Hypothalamus (tissue), 51 donors: ENCODE measurements at regions not wholly inside any gene's neighbourhood (a gene's known extent, or its start where the extent isn't known, plus 50 kb on each side); places are given as distances from the start of the nearest gene placed in this dataset.

ENCODE experiments used
- DNase-seq, 51 donors: peaks; one replicate each; lab custom pipeline; 2025; lab: John Stamatoyannopoulos, UW

GRCh38 chr13:60944863-60945262, 470.8 kb downstream of the PCDH20 start:
- DNase-seq, result no peak

DNA sequence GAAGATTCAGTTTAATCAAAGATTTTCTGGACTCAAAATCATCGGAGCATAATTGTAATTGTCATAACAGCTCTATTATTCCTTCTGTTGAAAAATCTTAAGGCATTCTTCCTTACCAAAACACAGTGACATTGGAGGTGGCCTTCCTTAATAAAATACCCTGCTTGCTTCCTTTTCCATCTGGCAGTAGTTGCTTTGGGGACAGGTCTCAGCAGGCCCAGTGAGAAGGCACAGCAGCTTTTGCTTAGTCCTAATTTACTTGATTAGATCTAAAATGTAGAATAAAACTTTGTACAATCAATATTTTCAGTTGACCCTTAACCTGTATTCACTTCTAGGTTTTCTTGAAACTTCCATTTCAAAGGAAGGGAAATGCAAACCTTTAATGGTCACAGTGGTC, 471.6 kb downstream of the PCDH20 start:
- DNase-seq, result no peak

DNA sequence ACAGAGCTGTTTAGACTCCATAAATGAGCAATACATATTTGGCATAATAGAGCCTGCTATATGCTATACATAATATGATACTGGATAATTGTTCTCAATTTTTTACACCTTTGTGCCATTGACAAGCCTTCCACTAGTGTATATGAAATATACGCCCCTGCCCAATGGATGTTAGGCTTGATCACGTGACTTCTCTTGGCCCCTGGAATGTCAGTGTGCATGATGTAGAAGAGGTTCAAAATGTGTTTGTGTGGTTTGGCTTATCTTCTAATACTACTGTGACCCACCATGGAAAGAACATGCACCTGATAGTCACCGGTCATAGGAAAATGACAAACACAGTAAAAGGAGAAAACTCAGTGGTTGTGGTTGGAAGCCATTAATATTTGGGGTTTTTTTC, 479.4 kb downstream of the PCDH20 start:
- no peak for DNase-seq

DNA sequence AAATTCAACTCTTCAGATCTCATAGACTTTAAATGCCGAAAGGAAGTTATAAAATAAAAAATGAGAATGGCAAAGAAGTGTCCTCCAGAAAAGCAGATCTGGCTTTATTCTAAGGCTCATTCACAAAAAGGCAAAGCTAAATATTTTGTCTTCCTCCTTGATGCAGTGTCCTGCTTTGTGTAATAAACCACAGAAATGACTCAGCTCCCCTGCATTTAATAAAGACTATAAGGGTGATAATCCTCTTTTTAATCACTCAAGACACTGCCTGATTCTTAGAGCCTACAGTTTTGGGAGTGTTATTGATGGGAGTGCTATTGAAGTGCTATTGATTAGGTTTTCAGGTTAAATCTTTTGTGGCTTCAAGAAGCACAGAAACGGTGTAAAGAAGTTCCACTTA, 482.0 kb downstream of the PCDH20 start:
- no peak for DNase-seq

- DNase-seq, result no peak
Observed at GRCh38 chr13:60931858-60932546, 483.6 kb downstream of the PCDH20 start.

GRCh38 chr13:60925686-60926085, 490.0 kb downstream of the PCDH20 start:
- no peak for DNase-seq

DNA sequence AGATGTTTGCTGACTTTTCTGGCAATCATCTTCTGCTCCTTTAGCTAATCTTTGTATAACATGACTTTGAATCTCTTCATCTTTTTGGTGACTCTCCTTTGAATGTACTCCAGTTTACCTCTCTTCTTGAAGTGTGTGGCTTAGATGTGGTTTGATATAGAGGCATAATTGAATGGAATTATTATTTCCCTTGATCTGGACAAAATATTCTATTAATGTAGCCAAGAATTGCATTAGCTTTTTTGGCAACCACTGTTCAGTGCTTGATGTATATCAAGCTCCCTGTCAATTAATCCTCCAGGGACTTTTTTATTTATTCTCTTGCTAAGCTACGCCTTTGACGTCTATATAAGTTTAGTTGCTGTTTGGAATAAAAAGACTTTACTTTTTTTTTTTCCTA, 490.8 kb downstream of the PCDH20 start:
- DNase-seq, result no peak

GRCh38 chr13:60922576-60923231, 492.9 kb downstream of the PCDH20 start:
- DNase-seq, result no peak

DNA sequence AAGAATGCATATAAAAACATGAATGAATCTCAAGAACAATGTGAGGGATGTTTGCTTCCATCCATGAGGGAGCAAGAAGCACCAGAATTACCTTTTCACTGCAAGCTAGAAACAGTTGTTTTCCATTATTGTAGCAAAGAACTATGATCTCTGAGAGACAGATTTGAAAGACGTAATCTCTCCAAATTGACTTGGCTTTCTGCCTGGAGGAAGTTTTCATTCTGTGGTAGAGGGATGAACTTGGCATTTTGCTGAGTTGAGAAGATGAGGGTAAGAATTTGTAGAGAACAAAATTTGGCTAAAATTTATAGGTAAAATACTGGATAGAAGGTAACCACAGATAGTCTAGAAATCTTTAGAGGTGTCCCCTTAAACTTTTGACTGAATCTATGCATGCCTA, 496.8 kb downstream of the TDRD3 start:
- no peak for DNase-seq

- no peak for DNase-seq
Observed at GRCh38 chr13:60887711-60888110, 490.7 kb downstream of the TDRD3 start.

- DNase-seq, result no peak
Observed at GRCh38 chr13:60881507-60881906, 484.5 kb downstream of the TDRD3 start.

- no peak for DNase-seq
Observed at GRCh38 chr13:60873116-60873515, 476.1 kb downstream of the TDRD3 start.

DNA sequence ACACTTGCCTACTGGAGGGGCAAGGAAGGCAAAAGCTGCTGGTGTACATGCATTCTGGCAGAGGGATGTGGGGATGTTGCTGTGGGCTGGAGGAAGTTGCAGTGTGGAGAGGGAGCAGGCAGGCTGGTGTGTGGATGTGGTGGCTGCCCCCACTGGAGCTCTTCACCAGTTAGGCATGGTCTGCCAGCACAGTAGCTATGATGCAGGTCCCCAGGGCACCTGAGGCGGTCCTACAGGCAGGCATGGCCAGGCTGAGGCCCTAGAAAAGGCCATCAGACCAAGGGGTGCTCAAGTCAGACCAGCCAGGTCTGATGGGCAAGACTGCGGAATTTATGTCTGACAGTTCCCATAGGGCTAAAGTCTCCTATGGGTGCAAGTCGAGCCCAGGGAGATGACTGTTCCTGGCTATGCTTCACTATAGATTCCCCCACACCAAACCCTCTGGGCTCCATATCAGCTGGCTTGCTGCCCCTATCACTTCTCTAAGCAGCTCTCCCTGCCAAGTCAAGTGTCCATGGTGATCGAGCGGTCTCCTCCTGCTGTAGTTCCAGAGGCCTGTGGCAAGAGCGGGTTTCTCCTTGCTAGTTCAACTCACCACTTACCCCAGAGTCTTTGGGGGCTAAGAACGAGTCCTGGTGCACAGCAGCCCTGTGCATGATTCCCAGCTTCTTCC, 473.1 kb downstream of the TDRD3 start:
- no peak for DNase-seq

GRCh38 chr13:60869225-60869624, 472.2 kb downstream of the TDRD3 start:
- no peak for DNase-seq

DNA sequence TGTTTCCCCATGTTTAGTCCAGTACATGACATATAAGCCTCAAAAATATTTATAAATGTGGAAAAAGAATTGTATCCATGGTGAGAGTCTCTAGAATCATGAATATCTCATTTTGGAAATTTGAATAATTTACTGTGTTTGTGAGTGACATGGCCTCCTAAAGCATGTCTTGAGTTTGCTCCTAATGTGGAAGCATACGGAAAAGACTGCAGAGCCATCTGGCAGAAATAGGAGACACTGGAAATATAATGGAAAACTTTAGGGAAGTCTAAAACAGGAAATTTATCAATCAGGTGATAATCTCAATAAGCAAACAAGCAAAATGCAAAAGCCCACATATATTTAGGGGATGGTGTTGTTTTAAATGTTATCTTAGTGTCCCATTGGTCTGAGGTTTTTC, 465.0 kb downstream of the TDRD3 start:
- DNase-seq, result no peak

DNA sequence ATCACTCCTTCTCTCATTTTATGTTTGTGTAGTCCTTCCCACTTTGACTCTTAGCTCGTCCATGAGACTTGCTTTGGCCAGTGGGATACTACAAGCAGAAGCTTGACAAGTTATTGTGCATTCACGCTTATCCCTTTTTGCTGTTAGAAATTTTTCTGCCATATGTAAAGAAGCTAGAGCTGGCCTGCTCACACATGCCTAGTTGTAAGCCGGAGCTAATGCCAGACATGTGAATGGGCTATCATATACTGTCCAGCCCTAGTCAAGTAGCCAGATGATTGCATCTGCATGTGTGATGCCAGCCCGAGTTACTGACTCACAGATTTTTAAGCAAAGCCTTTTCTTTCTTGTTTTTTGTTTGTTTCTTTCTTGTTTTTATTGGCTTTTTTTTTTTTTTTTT, 460.7 kb downstream of the TDRD3 start:
- DNase-seq, result no peak

GRCh38 chr13:60852886-60853285, 455.9 kb downstream of the TDRD3 start:
- no peak for DNase-seq

DNA sequence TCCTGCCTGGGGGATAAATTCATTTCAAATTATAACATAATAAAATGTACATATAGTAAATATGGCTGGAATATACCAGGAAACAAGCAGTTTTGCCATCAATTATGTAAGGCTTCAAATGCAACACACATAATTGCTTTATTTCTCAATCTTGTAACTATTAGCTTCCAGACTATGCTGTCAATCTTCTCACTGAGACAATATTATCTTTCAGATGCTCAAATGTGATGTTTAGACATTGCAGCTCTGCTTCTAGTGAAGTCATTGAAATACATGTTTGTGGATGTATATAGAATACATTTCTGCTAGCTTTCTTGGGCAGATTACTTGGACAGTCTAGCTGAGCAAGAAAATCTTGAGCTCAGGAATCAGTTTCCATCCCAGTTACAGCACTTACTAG, 454.4 kb downstream of the TDRD3 start:
- no peak for DNase-seq

DNA sequence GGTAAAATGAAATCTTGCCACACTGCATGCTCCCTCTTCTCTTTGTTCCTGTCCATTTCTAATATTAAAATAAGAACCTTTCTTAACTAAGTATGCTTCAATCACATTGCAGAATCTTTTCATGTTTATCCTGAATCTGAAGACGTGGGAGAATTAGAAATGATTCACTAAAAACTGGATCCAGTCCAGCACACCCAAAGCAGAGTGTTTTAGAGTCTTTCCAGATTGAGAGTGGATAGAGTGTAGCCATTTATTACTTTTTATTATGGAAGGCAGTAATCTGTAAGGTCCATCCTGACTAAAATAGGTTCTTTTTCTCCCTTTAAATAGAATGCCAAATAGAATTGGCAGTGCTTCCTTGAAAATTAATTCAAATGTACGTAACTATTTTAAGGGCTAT, 453.5 kb downstream of the TDRD3 start:
- no peak for DNase-seq

DNA sequence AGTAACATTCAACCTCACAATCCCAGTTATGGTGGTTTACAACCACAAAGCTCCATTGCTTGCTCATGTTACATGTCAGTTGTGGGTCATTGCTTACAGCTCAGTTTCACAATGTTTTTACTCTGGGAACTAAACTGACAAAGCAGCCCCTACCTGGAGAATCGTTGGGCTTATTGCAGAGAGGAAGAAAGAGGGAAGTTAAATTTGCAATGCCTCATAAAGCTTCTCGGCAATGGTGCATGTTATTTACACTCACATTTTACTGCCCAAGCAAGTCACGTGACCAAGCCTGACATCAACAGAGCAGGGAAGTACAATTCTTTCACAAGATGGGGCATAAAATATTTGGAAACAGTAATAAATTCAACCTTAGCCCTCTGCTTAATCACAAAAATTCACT, 441.6 kb downstream of the TDRD3 start:
- DNase-seq, result no peak

GRCh38 chr13:60837806-60838205, 440.8 kb downstream of the TDRD3 start:
- no peak for DNase-seq

DNA sequence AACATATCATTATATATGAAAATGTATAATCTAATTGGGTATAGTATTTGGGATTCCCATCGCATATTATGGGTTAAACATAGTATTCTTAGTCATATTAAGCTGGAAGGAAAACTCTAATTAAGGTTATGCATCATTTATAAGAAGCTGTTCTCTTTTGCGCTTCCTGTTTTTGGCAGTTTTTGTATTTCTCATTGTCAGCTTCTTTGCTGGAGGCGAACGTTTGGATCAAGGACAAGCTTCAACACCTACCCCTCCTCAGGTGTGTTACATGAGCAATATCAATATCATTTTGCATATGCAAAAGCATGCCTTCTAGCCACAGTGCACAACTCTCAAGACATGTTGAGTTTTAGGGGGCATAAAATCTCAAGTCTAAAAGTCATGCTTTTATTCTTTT, 439.8 kb downstream of the TDRD3 start:
- DNase-seq, result no peak
